SU-DHL-6 (cell line): ENCODE measurements at regions not wholly inside any gene's neighbourhood (a gene's known extent, or its start where the extent isn't known, plus 50 kb on each side); places are given as distances from the start of the nearest gene placed in this dataset.

Experiments
- CTCF ChIP-seq: fragments of 200-600 bp; sonication (generic); IDR thresholded peaks from one replicate; pipeline ENCODE4 v1.5.1; 2017; ENCODE audit warnings: antibody characterized with exemption, mild to moderate bottlenecking, low read length, moderate library complexity; ENCODE audit not compliant: insufficient read depth, poor library complexity, severe bottlenecking
- EZH2phosphoT487 ChIP-seq: fragments of 200-600 bp; sonication (generic), shearing (Covaris generic); conservative IDR thresholded peaks from 2 replicates; pipeline ENCODE4 v1.6.1; 2018; ENCODE audit warnings: mild to moderate bottlenecking, antibody characterized with exemption, low read length, moderate library complexity, mixed read lengths

- TF ChIP-seq CTCF (no peak), EZH2phosphoT487 (no peak)
Measured at GRCh38 chr5:107243220-107243579, 427.5 kb downstream of the EFNA5 start.
